DND-41 (cell line): ENCODE measurements at regions not wholly inside any gene's neighbourhood (a gene's known extent, or its start where the extent isn't known, plus 50 kb on each side); places are given as distances from the start of the nearest gene placed in this dataset.
"Not testable (repeated sequence)": the region's sequence is repeated elsewhere in the genome, so short reads cannot be mapped to it uniquely, and the experiment has no call there.

ENCODE experiments used
- CTCF ChIP-seq: IDR thresholded peaks from 2 replicates; pipeline ENCODE4 v1.5.1; 2012; ENCODE audit warnings: borderline replicate concordance, low read length, moderate library complexity, mild to moderate bottlenecking; ENCODE audit not compliant: poor library complexity, severe bottlenecking; ENCODE audit errors: extremely low read depth
- EZH2 ChIP-seq: IDR thresholded peaks from 3 replicates; pipeline ENCODE4 v1.6.1; 2012; ENCODE audit warnings: borderline replicate concordance, low read depth, mild to moderate bottlenecking, moderate library complexity, low read length, inconsistent platforms; ENCODE audit not compliant: severe bottlenecking

GRCh38 chr10:124319520-124319919 lies 99.2 kb downstream of the OAT start:
- not testable (repeated sequence) for TF ChIP-seq CTCF, EZH2
